DND-41 (cell line): ENCODE measurements at regions not wholly inside any gene's neighbourhood (a gene's known extent, or its start where the extent isn't known, plus 50 kb on each side); places are given as distances from the start of the nearest gene placed in this dataset.

Experiments used
- CTCF ChIP-seq: IDR thresholded peaks from 2 replicates; pipeline ENCODE4 v1.5.1; 2012; ENCODE audit warnings: borderline replicate concordance, low read length, moderate library complexity, mild to moderate bottlenecking; ENCODE audit not compliant: poor library complexity, severe bottlenecking; ENCODE audit errors: extremely low read depth
- EZH2 ChIP-seq: IDR thresholded peaks from 3 replicates; pipeline ENCODE4 v1.6.1; 2012; ENCODE audit warnings: borderline replicate concordance, low read depth, mild to moderate bottlenecking, moderate library complexity, low read length, inconsistent platforms; ENCODE audit not compliant: severe bottlenecking

GRCh38 chr18:38023871-38024270 lies 458.3 kb upstream of the CELF4 start:
- TF ChIP-seq CTCF (no peak), EZH2 (no peak)
